Tibial artery (tissue), 4 donors: ENCODE measurements at regions not wholly inside any gene's neighbourhood (a gene's known extent, or its start where the extent isn't known, plus 50 kb on each side); places are given as distances from the start of the nearest gene placed in this dataset.

Experiments used
- DNase-seq, 2 donors: peaks; one replicate each; pipeline ENCODE4 v3.0.0-alpha.2; 2019
- H3K27ac ChIP-seq, 2 donors: fragments of 200-600 bp; sonication (generic) in 1 of 2; 1 replicate in 1 of 2; 2 replicates in 1 of 2; pipeline ENCODE4 v1.5.1; 2018 to 2019; ENCODE audit warnings: mild to moderate bottlenecking in 1 of 2
- H3K27me3 ChIP-seq, 2 donors: fragments of 200-600 bp; sonication (generic) in 1 of 2; one replicate each; pipeline versions ENCODE4 v1.5.1 to v1.6.0; 2016 to 2019
- H3K36me3 ChIP-seq, 3 donors: fragments of 200-600 bp; sonication (generic) in 2 of 3; one replicate each; pipeline ENCODE4 v1.5.1; 2016 to 2019; ENCODE audit warnings: mild to moderate bottlenecking in 2 of 3
- H3K4me1 ChIP-seq, 4 donors: fragments of 200-600 bp; sonication (generic) in 2 of 4; 1 replicate in 3 of 4; 2 replicates in 1 of 4; pipeline ENCODE4 v1.5.1; 2016 to 2019
- H3K4me3 ChIP-seq, 2 donors: fragments of 200-600 bp; sonication (generic) in 1 of 2; 1 replicate in 1 of 2; 2 replicates in 1 of 2; pipeline ENCODE4 v1.5.1; 2018 to 2019; ENCODE audit warnings: mild to moderate bottlenecking in 2 of 2
- H3K9me3 ChIP-seq, 3 donors: fragments of 200-600 bp; sonication (generic) in 1 of 3; one replicate each; pipeline ENCODE4 v1.5.1; 2016 to 2019
- CTCF ChIP-seq, 2 experiments: fragments of 200-600 bp in 1 of 2; fragments of 450-650 bp in 1 of 2; IDR thresholded peaks; one replicate each; pipeline ENCODE4 v1.5.1; 2017 to 2019; ENCODE audit warnings: antibody characterized with exemption in 2 of 2, mild to moderate bottlenecking in 1 of 2, moderate library complexity in 1 of 2
- intact Hi-C: fragments of 100-400 bp; cut with DNase I; formaldehyde crosslinking; loops from one replicate; pipeline ENCODE4 v1.15.0; 2023; ENCODE audit warnings: low total_unique reads

- no peak for TF ChIP-seq CTCF (IDR thresholded peaks at IDR 0.05)
- no peaks in the 10 kb centered on the region for H3K9me3 ChIP-seq
- H3K4me1 ChIP-seq: no peaks in the 10 kb centered on the region
- no peak overlapping the region for H3K27ac ChIP-seq
- no peaks in the 10 kb centered on the region for H3K27me3 ChIP-seq
- no peak for DNase-seq
- intact Hi-C loops: no loop called here
- H3K4me3 ChIP-seq: no peak overlapping the region
- H3K36me3 ChIP-seq: no peaks in the 10 kb centered on the region
Observed at GRCh38 chr14:82641050-82641540, 1107.4 kb upstream of the SEL1L start.

- H3K9me3 ChIP-seq: no peaks in the 10 kb centered on the region
- no peak overlapping the region for H3K4me3 ChIP-seq
- H3K27ac ChIP-seq: no peak overlapping the region
- no peaks in the 10 kb centered on the region for H3K4me1 ChIP-seq
- no peaks in the 10 kb centered on the region for H3K27me3 ChIP-seq
- no peak for TF ChIP-seq CTCF (IDR thresholded peaks at IDR 0.05)
- no peak for DNase-seq
- intact Hi-C loops: no loop called here
- no peaks in the 10 kb centered on the region for H3K36me3 ChIP-seq
Observed at GRCh38 chr14:82642425-82642824, 1108.8 kb upstream of the SEL1L start.

GRCh38 chr14:82647088-82647810 lies 1113.6 kb upstream of the SEL1L start:
- Histone ChIP-seq H3K27me3 (no peaks in the 10 kb centered on the region), H3K36me3 (no peaks in the 10 kb centered on the region), H3K4me1 (no peaks in the 10 kb centered on the region), H3K4me3 (no peak overlapping the region), H3K27ac (no peak overlapping the region), H3K9me3 (no peaks in the 10 kb centered on the region)
- intact Hi-C loops: no loop called here
- no peak for DNase-seq
- no peak for TF ChIP-seq CTCF (IDR thresholded peaks at IDR 0.05)

- DNase-seq: no peak
- Histone ChIP-seq H3K27ac (no peak overlapping the region), H3K4me1 (no peaks in the 10 kb centered on the region), H3K9me3 (no peaks in the 10 kb centered on the region), H3K27me3 (no peaks in the 10 kb centered on the region), H3K4me3 (no peak overlapping the region), H3K36me3 (no peaks in the 10 kb centered on the region)
- TF ChIP-seq CTCF (IDR thresholded peaks at IDR 0.05): no peak
- intact Hi-C loops: no loop called here
Observed at GRCh38 chr14:82655770-82656169, 1122.1 kb upstream of the SEL1L start.

- intact Hi-C loops: no loop called here
- H3K4me1 ChIP-seq: no peaks in the 10 kb centered on the region
- no peaks in the 10 kb centered on the region for H3K9me3 ChIP-seq
- H3K36me3 ChIP-seq: no peaks in the 10 kb centered on the region
- DNase-seq: no peak
- H3K27ac ChIP-seq: no peak overlapping the region
- H3K4me3 ChIP-seq: no peak overlapping the region
- no peaks in the 10 kb centered on the region for H3K27me3 ChIP-seq
- TF ChIP-seq CTCF (IDR thresholded peaks at IDR 0.05): no peak
Observed at GRCh38 chr14:82657186-82657675, 1123.6 kb upstream of the SEL1L start.
